ENCODE measurements at regions not wholly inside any gene's neighbourhood (a gene's known extent, or its start where the extent isn't known, plus 50 kb on each side); places are given as distances from the start of the nearest gene placed in this dataset.
"Not testable (repeated sequence)": the region's sequence is repeated elsewhere in the genome, so short reads cannot be mapped to it uniquely, and the experiment has no call there.

- not testable (repeated sequence) for H3K4me1 Mint-ChIP-seq; H3K27ac Mint-ChIP-seq; H3K27me3 Mint-ChIP-seq (ENCODE audit: low read depth); H3K36me3 Mint-ChIP-seq (ENCODE audit: low read depth); H3K4me3 Mint-ChIP-seq; H3K9me3 Mint-ChIP-seq
Measured at GRCh38 chr3:130151555-130151954, 69.9 kb downstream of the ALG1L2 start.

GRCh38 chr3:130153247-130153646 lies 71.6 kb downstream of the ALG1L2 start:
- H3K27ac Mint-ChIP-seq; H3K4me3 Mint-ChIP-seq; H3K36me3 Mint-ChIP-seq (ENCODE audit: low read depth); H3K27me3 Mint-ChIP-seq (ENCODE audit: low read depth); H3K9me3 Mint-ChIP-seq; H3K4me1 Mint-ChIP-seq: not testable (repeated sequence)

GRCh38 chr3:130155464-130155863 lies 73.8 kb downstream of the ALG1L2 start:
- not testable (repeated sequence) for H3K27me3 Mint-ChIP-seq (ENCODE audit: low read depth); H3K9me3 Mint-ChIP-seq; H3K4me3 Mint-ChIP-seq; H3K27ac Mint-ChIP-seq; H3K4me1 Mint-ChIP-seq; H3K36me3 Mint-ChIP-seq (ENCODE audit: low read depth)

GRCh38 chr3:130166856-130167255 lies 85.2 kb downstream of the ALG1L2 start:
- H3K9me3 Mint-ChIP-seq; H3K4me3 Mint-ChIP-seq; H3K27ac Mint-ChIP-seq; H3K27me3 Mint-ChIP-seq (ENCODE audit: low read depth); H3K4me1 Mint-ChIP-seq; H3K36me3 Mint-ChIP-seq (ENCODE audit: low read depth): not testable (repeated sequence)

- H3K4me3 Mint-ChIP-seq; H3K27ac Mint-ChIP-seq; H3K27me3 Mint-ChIP-seq (ENCODE audit: low read depth); H3K36me3 Mint-ChIP-seq (ENCODE audit: low read depth); H3K9me3 Mint-ChIP-seq: not testable (repeated sequence)
- H3K4me1 Mint-ChIP-seq: peaks cover 20% of the 10 kb centered on the region
Measured at GRCh38 chr3:130175195-130175594, 93.6 kb downstream of the ALG1L2 start.

GRCh38 chr3:130176476-130177256 lies 95.0 kb downstream of the ALG1L2 start:
- not testable (repeated sequence) for H3K36me3 Mint-ChIP-seq (ENCODE audit: low read depth); H3K4me3 Mint-ChIP-seq; H3K9me3 Mint-ChIP-seq; H3K27ac Mint-ChIP-seq; H3K27me3 Mint-ChIP-seq (ENCODE audit: low read depth)
- H3K4me1 Mint-ChIP-seq: peaks cover 28% of the 10 kb centered on the region

GRCh38 chr3:130178835-130179234 lies 97.2 kb downstream of the ALG1L2 start:
- not testable (repeated sequence) for H3K9me3 Mint-ChIP-seq; H3K27me3 Mint-ChIP-seq (ENCODE audit: low read depth); H3K36me3 Mint-ChIP-seq (ENCODE audit: low read depth)
- H3K4me3 Mint-ChIP-seq: peak overlapping the region; percentile 57 to 79 (median 61)
- peaks cover 38% of the 10 kb centered on the region for H3K4me1 Mint-ChIP-seq
- H3K27ac Mint-ChIP-seq: peak overlapping the region; percentile 63 to 83 (median 65)

GRCh38 chr3:130179353-130179970 lies 97.8 kb downstream of the ALG1L2 start:
- Mint-ChIP-seq H3K27ac (peak overlapping the region; percentile 63 to 83 (median 65)), H3K4me1 (peaks cover 38% of the 10 kb centered on the region), H3K4me3 (peak overlapping the region; percentile 61 to 79 (median 76))
- not testable (repeated sequence) for H3K27me3 Mint-ChIP-seq (ENCODE audit: low read depth); H3K9me3 Mint-ChIP-seq; H3K36me3 Mint-ChIP-seq (ENCODE audit: low read depth)

GRCh38 chr3:130182475-130182874 lies 100.8 kb downstream of the ALG1L2 start:
- H3K4me1 Mint-ChIP-seq: peaks cover 38% of the 10 kb centered on the region
- H3K9me3 Mint-ChIP-seq; H3K27me3 Mint-ChIP-seq (ENCODE audit: low read depth): not testable (repeated sequence)

GRCh38 chr3:130183689-130184088 lies 102.1 kb downstream of the ALG1L2 start:
- H3K27ac Mint-ChIP-seq; H3K36me3 Mint-ChIP-seq (ENCODE audit: low read depth); H3K4me3 Mint-ChIP-seq; H3K27me3 Mint-ChIP-seq (ENCODE audit: low read depth); H3K9me3 Mint-ChIP-seq: not testable (repeated sequence)
- H3K4me1 Mint-ChIP-seq: peaks cover 33% of the 10 kb centered on the region

More at GRCh38 chr3:130182475-130182874, 100.8 kb downstream of the ALG1L2 start:
- H3K27ac Mint-ChIP-seq: peak overlapping the region in 1 of 3 experiments; percentile 65
- H3K36me3 Mint-ChIP-seq (ENCODE audit: low read depth); H3K4me3 Mint-ChIP-seq: not testable (repeated sequence)

- H3K4me1 Mint-ChIP-seq: peaks cover 26% of the 10 kb centered on the region
- not testable (repeated sequence) for H3K27me3 Mint-ChIP-seq (ENCODE audit: low read depth); H3K36me3 Mint-ChIP-seq (ENCODE audit: low read depth); H3K27ac Mint-ChIP-seq; H3K4me3 Mint-ChIP-seq; H3K9me3 Mint-ChIP-seq
Measured at GRCh38 chr3:130184152-130185024, 102.8 kb downstream of the ALG1L2 start.

GRCh38 chr3:130201272-130201671 lies 119.6 kb downstream of the ALG1L2 start:
- H3K27me3 Mint-ChIP-seq (ENCODE audit: low read depth); H3K4me1 Mint-ChIP-seq; H3K36me3 Mint-ChIP-seq (ENCODE audit: low read depth); H3K4me3 Mint-ChIP-seq; H3K27ac Mint-ChIP-seq: not testable (repeated sequence)
- peaks cover 28% of the 10 kb centered on the region for H3K9me3 Mint-ChIP-seq

GRCh38 chr3:130203633-130204032 lies 122.0 kb downstream of the ALG1L2 start:
- not testable (repeated sequence) for H3K4me3 Mint-ChIP-seq; H3K4me1 Mint-ChIP-seq; H3K36me3 Mint-ChIP-seq (ENCODE audit: low read depth); H3K27me3 Mint-ChIP-seq (ENCODE audit: low read depth); H3K27ac Mint-ChIP-seq
- H3K9me3 Mint-ChIP-seq: peaks cover 32% of the 10 kb centered on the region

Measured in nephron (organoid).